Left cardiac atrium (tissue), 4 donors: ENCODE measurements at regions not wholly inside any gene's neighbourhood (a gene's known extent, or its start where the extent isn't known, plus 50 kb on each side); places are given as distances from the start of the nearest gene placed in this dataset.
"Not testable (repeated sequence)": the region's sequence is repeated elsewhere in the genome, so short reads cannot be mapped to it uniquely, and the experiment has no call there.

Experiments used
- ATAC-seq, 2 donors: fragments of 200-7000 bp; cut with Tn5 transposase; one replicate each; pipeline ENCODE4 v1.9.1; 2020; ENCODE audit warnings: mild to moderate bottlenecking in 2 of 2, moderate library complexity in 2 of 2
- DNase-seq: peaks from one replicate; pipeline ENCODE4 v3.0.0-alpha.2; 2020
- intact Hi-C, 2 donors: fragments of 100-400 bp; cut with DNase I; formaldehyde crosslinking; loops; one replicate each; pipeline versions ENCODE4 v1.14.1 to v1.15.1; 2022 to 2023
- donor health status: DM: no; HTN: yes; CAD: no.
- donor health status: DM: no; HTN: yes; CAD: no; lungs with severe emphysema.
- donor health status: DM: yes; HTN: yes; CAD: no.
- donor health status: Dilated cardiomyopathy.

DNA sequence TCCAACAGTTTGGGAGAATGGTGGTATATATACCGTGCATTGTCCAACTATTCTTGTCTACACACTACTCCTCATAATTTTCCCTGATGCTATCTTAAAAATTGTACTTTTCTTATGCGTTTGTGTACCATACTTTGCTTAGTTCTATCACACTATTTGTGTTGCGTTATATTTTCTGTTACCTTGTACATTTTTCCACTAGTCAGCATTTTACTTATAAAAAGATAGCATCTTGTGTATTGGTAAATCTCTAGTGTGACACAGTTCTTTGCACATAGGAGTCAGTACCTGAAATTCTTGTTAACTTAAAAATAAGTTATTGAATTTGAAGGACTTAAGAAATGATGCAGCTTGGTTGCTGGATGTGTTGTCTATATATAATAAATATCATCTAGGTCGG, 201.8 kb upstream of the LMO3 start:
- no peak for ATAC-seq
- intact Hi-C loops, result no loop called here
- DNase-seq, result no peak

DNA sequence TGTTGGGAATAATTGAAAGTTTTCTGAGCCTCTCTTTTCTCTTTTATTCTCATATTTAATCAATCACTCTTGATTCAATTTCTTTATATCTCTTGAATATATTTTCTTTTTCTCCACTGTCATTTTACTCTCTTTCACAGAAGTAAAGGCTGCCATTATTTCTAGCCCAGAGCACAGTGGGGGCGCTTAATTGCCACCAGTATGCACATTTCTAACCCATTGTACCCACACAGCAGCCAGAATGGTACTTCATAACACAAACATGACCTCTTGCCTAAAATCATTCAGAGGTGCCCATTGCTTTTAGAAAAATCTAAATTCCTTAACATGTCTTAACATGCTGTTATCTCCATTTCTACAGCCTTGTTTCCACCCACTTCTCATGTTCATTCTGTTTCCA, 190.2 kb upstream of the LMO3 start:
- ATAC-seq, result no peak
- intact Hi-C loops, result no loop called here
- DNase-seq, result no peak

GRCh38 chr12:16789204-16789790, 183.3 kb upstream of the LMO3 start:
- ATAC-seq (no peak), DNase-seq (no peak)
- intact Hi-C loops, result no loop called here

DNA sequence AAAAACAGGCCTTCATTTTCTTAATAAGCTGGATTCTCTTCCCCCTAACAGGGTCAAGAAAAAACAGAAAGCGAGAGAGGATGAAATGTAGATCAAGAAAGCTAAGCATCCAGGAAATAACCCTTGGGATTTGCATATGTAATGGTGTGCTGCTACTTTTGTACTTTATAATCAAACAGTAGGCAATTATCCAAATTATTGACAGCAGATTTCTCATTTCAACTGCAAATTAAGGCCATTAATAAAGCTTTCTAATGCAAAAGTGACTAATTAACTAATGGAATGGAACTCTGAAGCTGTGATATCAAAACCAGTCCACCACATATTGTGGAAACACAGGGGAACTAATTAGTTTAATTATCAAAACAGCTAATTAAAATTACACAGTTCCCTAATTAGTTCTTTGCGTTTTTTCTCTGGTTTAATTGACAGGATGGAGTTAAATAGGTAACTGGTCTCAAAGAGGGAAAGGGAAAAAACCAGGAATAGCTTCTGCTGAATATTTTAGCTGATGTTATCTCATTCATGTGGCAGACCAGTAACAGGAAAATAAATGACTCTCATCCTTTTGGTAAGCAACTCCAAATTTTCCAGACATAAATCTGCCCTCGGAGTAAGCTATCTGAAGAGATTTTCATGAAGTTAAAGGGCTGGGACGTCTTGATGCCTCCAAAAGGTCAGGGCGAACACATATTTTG, 182.7 kb upstream of the LMO3 start:
- intact Hi-C loops, result no loop called here
- DNase-seq (no peak), ATAC-seq (no peak)

DNA sequence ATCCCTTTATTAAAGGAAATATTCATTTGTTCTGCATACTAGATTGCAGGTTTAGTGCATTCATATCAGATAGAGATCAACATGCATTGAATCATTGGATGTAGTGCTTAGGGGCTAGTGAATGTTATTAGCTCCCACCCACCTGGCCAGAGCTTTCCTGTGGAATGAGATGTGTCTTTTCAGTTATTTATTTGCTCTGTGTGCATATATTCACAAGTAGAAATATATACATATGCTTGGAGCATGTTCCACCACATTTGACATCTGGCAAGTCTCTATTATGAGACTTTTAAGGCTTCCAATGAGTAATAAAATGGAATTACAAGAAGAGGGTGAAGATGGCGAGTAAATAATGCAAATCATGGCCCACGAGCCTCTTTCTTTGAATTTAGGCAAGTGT, 180.0 kb upstream of the LMO3 start:
- ATAC-seq (no peak), DNase-seq (no peak)
- intact Hi-C loops, result no loop called here

DNA sequence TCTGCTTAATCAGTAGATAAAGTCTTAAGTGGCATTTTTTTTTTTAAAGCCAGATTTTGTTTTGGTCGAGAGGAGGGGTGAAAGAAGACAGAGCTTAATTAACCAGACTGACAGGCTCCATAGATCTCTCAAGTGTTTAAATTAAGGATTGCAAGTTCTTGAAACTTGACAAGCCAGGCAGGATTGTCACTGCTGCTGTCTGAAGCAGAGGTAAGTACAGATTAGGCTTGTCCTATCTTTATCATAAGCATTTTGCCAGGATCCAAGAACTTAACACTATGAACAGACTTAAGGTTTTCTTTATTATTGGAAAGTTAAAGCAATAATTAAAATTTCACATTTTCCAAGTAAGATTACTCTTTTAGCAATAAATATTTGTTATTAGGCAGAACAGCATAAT, 179.6 kb upstream of the LMO3 start:
- ATAC-seq (no peak), DNase-seq (no peak)
- intact Hi-C loops, result no loop called here

DNA sequence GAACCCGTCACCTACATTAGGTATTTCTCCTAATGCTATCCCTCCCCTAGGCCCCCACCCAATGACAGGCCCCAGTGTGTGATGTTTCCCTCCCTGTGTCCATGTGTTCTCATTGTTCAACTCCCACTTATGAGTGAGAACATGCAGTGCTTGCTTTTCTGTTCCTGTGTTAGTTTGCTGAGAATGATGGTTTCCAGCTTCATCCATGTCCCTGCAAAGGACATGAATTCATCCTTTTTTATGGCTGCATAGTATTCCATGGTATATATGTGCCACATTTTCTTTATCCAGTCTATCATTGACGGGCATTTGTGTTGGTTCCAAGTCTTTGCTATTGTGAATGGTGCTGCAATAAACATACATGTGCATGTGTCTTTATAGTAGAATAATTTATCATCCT, 163.2 kb upstream of the LMO3 start:
- ATAC-seq, DNase-seq, intact Hi-C loops: not testable (repeated sequence)

GRCh38 chr12:16766736-16767135, 160.8 kb upstream of the LMO3 start:
- DNase-seq, result no peak
- intact Hi-C loops, result no loop called here
- no peak for ATAC-seq

GRCh38 chr12:16763901-16764300, 157.9 kb upstream of the LMO3 start:
- DNase-seq, result no peak
- ATAC-seq, result no peak
- intact Hi-C loops, result no loop called here

DNA sequence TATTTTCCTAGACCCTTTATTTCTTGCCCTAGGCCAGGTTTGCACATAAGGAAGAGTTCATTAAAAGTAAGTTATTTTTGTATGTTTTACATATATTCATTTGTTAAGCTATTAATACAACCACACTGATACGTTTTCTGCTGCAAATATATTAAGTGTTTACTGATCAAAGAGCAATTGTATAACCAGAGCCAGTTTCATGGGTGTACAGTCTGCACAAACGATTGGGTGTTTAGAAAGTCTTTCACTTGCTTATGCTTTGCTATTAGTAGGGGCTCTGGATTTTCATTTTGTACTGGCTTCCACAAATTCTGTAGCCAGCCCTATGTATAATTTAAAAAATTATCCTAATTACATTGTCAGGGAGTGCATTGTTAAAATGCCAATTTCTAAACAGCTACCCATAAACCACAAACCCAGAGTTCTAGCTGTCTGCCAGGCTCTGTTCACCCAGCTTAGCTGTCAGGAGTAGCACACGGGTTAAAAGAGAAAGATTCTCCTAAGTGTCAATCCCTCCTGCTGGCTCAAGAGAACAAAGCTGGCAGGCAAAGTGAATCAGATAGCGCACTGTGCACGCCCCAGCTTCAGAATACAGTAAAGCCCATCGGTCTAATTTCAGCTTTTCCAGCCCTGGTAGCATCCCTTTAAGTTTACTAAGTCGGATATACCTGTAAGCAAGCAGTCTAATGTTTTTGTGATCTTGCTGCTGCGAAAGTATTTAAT, 151.0 kb upstream of the LMO3 start:
- ATAC-seq, result no peak
- DNase-seq, result no peak
- intact Hi-C loops, result no loop called here

- ATAC-seq (no peak), DNase-seq (no peak)
- intact Hi-C loops, result no loop called here
Measured at GRCh38 chr12:16730772-16731171, 124.8 kb upstream of the LMO3 start.

- no peak for ATAC-seq
- DNase-seq, result no peak
- intact Hi-C loops, result no loop called here
Measured at GRCh38 chr12:16726879-16727278, 120.9 kb upstream of the LMO3 start.

- intact Hi-C loops, result no loop called here
- no peak for DNase-seq
- no peak for ATAC-seq
Measured at GRCh38 chr12:16719713-16720416, 113.9 kb upstream of the LMO3 start.

DNA sequence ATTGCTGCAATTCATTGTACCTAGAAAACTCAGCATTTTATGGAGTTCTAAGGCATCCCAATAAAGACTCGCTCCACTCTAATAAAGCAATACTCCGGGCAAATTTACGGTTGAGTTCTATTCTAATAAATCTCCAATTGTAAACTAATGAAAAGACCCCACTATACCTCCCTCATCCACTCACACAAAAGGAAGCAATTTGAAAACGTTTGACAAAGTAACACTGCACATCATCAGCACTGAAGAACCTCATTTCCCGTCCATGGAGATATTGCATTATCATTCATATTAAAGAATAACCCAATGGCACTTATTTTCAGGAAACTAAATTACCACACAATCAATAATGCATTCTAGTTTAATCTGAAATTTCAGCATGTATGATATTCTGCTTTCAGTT, 111.0 kb upstream of the LMO3 start:
- DNase-seq (no peak), ATAC-seq (no peak)
- intact Hi-C loops, result no loop called here

DNA sequence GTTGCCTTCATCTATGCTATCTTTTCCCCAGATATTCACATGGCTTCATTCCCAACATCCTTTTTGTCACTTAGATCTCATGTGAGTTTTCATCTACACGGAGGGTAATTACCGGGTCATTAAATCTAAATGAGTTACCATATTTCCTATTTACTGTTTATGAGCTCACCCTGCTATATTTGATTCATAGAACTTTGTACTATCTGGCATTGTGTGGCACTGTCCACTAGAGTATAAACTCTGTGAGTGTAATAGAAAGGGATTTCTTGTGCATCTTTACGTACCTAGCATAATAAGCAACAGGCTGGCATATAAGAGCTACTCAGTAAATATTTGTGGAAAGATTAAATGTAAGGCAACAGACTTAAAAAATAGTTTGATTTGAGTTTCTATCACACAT, 86.1 kb upstream of the LMO3 start:
- DNase-seq (no peak), ATAC-seq (no peak)
- intact Hi-C loops, result no loop called here

- ATAC-seq (no peak), DNase-seq (no peak)
- intact Hi-C loops, result no loop called here
Measured at GRCh38 chr12:16691624-16692023, 85.7 kb upstream of the LMO3 start.

DNA sequence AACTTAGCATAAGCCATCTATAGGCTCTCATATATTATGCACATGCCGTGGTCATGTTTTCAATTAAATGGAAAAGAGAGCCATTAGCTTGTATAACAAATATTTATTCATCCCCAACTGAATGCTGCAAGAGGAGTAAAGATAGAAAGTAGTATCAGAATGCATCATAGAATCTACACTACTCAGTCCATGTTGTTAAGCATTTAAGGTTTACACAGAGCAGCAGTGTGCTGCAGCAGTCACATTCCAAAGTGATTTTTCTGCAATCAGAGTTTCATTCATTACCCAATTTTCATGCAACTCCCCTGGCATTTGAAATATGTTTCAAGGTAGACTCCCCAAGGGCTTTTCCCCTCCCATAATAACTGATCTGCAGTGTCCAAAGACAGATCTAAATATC, 82.2 kb upstream of the LMO3 start:
- ATAC-seq (no peak), DNase-seq (no peak)
- intact Hi-C loops, result no loop called here

GRCh38 chr12:16685107-16685506, 79.1 kb upstream of the LMO3 start:
- ATAC-seq (no peak), DNase-seq (no peak)
- intact Hi-C loops, result no loop called here

- no peak for ATAC-seq
Measured at GRCh38 chr12:16681196-16681595, 75.2 kb upstream of the LMO3 start.

DNA sequence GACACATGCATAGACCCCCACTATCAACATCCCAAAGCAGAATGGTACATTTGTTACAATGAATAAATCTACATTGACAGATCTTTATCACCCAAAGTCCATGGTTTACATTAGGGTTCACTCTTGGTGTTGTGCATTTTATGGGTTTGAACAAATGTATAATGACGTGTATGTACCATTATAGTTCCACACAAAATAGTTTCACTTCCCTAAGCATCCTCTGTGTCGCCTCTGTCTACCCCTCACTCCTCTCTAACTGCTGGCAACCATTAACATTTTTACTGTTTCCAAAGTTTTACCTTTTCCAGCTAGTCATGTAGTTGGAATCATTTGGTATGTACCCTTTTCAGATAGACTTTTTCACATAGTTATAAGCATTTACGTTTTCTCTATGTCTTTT, 69.5 kb upstream of the LMO3 start:
- intact Hi-C loops, result no loop called here
- ATAC-seq (no peak), DNase-seq (no peak)

More at GRCh38 chr12:16681196-16681595, 75.2 kb upstream of the LMO3 start:
- DNase-seq, result no peak
- intact Hi-C loops, result no loop called here
